PFSK-1 (cell line): ENCODE measurements at regions not wholly inside any gene's neighbourhood (a gene's known extent, or its start where the extent isn't known, plus 50 kb on each side); places are given as distances from the start of the nearest gene placed in this dataset.

Experiments
- FOXP2 ChIP-seq: optimal IDR thresholded peaks from 2 replicates; pipeline ENCODE3; 2011; ENCODE audit warnings: borderline replicate concordance, control low read depth, inconsistent platforms; ENCODE audit not compliant: insufficient read depth; ENCODE audit errors: extremely low read length, extremely low read depth
- POLR2AphosphoS5 ChIP-seq: IDR thresholded peaks from 2 replicates; pipeline ENCODE4 v1.6.1; 2012; ENCODE audit warnings: low read depth, mild to moderate bottlenecking, control low read depth, low read length, moderate library complexity
- SIN3A ChIP-seq: IDR thresholded peaks from 2 replicates; pipeline ENCODE4 v1.6.1; 2012; ENCODE audit warnings: mild to moderate bottlenecking, low read length, moderate library complexity, borderline replicate concordance; ENCODE audit not compliant: insufficient read depth
- TAF1 ChIP-seq: IDR thresholded peaks from 2 replicates; pipeline ENCODE4 v1.6.1; 2012; ENCODE audit warnings: low read length, control low read depth, borderline replicate concordance; ENCODE audit not compliant: insufficient read depth
- TF ChIP-seq, protein P1 (sequence below), 2 experiments: IDR thresholded peaks; 2 replicates each; pipeline versions ENCODE4 v1.6.1 to v1.8.0; 2011 to 2012; ENCODE audit warnings: low read depth in 2 of 2, low read length in 2 of 2, control low read depth in 1 of 2, inconsistent platforms in 1 of 2, mild to moderate bottlenecking in 1 of 2, moderate library complexity in 1 of 2; ENCODE audit not compliant: insufficient read depth in 1 of 2

GRCh38 chr6:15977050-15977449 is 151.8 kb upstream of the MYLIP start:
- no peak for TF ChIP-seq TAF1
- TF ChIP-seq, protein P1, sequence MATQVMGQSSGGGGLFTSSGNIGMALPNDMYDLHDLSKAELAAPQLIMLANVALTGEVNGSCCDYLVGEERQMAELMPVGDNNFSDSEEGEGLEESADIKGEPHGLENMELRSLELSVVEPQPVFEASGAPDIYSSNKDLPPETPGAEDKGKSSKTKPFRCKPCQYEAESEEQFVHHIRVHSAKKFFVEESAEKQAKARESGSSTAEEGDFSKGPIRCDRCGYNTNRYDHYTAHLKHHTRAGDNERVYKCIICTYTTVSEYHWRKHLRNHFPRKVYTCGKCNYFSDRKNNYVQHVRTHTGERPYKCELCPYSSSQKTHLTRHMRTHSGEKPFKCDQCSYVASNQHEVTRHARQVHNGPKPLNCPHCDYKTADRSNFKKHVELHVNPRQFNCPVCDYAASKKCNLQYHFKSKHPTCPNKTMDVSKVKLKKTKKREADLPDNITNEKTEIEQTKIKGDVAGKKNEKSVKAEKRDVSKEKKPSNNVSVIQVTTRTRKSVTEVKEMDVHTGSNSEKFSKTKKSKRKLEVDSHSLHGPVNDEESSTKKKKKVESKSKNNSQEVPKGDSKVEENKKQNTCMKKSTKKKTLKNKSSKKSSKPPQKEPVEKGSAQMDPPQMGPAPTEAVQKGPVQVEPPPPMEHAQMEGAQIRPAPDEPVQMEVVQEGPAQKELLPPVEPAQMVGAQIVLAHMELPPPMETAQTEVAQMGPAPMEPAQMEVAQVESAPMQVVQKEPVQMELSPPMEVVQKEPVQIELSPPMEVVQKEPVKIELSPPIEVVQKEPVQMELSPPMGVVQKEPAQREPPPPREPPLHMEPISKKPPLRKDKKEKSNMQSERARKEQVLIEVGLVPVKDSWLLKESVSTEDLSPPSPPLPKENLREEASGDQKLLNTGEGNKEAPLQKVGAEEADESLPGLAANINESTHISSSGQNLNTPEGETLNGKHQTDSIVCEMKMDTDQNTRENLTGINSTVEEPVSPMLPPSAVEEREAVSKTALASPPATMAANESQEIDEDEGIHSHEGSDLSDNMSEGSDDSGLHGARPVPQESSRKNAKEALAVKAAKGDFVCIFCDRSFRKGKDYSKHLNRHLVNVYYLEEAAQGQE (IDR thresholded peaks at IDR 0.05; ENCODE audit: insufficient read depth in 1 of 2, low read depth in 2 of 2, low read length in 2 of 2) = no peak
- no peak for TF ChIP-seq FOXP2
- no peak for TF ChIP-seq POLR2AphosphoS5
- no peak for TF ChIP-seq SIN3A

GRCh38 chr6:15974817-15975216 is 154.1 kb upstream of the MYLIP start:
- TF ChIP-seq, protein P1 (IDR thresholded peaks at IDR 0.05; ENCODE audit: insufficient read depth in 1 of 2, low read depth in 2 of 2, low read length in 2 of 2) = no peak
- TF ChIP-seq SIN3A (no peak), FOXP2 (no peak), TAF1 (no peak), POLR2AphosphoS5 (no peak)

DNA sequence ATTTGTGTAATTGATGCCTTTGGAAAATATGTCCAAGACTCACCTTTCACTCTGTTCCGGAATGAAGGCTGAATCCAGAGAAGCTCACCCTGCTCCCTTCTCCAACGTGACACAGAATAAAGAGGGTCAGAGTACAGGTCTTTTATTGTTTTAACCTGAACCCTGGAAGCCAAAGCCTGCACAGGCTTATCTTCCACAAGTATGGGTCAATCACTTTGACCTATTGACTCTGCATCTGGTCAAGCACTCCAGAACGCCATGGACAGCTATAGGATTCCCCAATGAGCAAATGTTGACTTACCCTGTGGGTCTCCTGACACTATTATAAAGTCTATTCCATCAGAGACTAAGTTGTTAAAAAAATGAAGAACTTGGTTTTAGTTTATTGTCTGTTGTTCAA is 158.4 kb upstream of the MYLIP start:
- TF ChIP-seq TAF1 (no peak), POLR2AphosphoS5 (no peak), FOXP2 (no peak), SIN3A (no peak)
- TF ChIP-seq, protein P1 (IDR thresholded peaks at IDR 0.05; ENCODE audit: insufficient read depth in 1 of 2, low read depth in 2 of 2, low read length in 2 of 2) = no peak

DNA sequence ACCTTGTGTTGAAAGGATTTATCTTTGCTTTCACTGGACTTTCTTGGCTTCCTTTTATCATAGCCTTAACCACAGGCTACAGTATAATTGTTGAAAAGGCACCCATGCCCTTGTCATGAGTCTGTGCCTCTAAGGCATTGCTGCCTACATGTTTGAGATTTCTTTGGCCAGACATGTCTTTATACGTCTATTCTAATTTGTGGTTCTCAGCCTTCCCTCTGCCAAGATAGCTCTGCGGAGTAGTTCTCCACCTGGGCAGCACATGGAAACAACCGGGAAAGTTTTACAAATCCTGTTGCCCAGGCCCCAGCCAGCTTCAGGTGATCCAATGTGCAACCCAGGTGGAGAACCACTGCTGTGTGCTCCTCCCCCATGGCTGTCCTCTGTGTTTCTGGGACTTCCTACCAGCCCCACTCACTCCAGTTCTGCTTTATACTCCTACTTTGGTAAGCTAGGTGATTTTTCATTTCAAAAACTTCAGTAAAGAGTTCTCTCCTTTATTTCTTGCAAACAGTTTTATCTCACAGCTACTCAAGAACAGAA is 159.6 kb upstream of the MYLIP start:
- no peak for TF ChIP-seq TAF1
- TF ChIP-seq, protein P1 (IDR thresholded peaks at IDR 0.05; ENCODE audit: insufficient read depth in 1 of 2, low read depth in 2 of 2, low read length in 2 of 2) = no peak
- TF ChIP-seq FOXP2 = no peak
- no peak for TF ChIP-seq SIN3A
- TF ChIP-seq POLR2AphosphoS5 = no peak

- no peak for TF ChIP-seq POLR2AphosphoS5
- TF ChIP-seq SIN3A = no peak
- no peak for TF ChIP-seq TAF1
- TF ChIP-seq, protein P1 (IDR thresholded peaks at IDR 0.05; ENCODE audit: insufficient read depth in 1 of 2, low read depth in 2 of 2, low read length in 2 of 2) = no peak
- TF ChIP-seq FOXP2 = no peak
Measured at GRCh38 chr6:15968519-15968918, 160.4 kb upstream of the MYLIP start.
